K562 (cell line): ENCODE measurements at regions not wholly inside any gene's neighbourhood (a gene's known extent, or its start where the extent isn't known, plus 50 kb on each side); places are given as distances from the start of the nearest gene placed in this dataset.

Experiments used
- MGA ChIP-seq: fragments of 450-650 bp; IDR thresholded peaks from 2 replicates; pipeline ENCODE4 v1.6.1; 2016; ENCODE audit warnings: mild to moderate bottlenecking, moderate library complexity
- RBM25 ChIP-seq: fragments of 200-400 bp; formaldehyde crosslinking; IDR thresholded peaks from 2 replicates; pipeline ENCODE4 v1.6.1; 2018; ENCODE audit warnings: low read length, low read depth, moderate library complexity; ENCODE audit not compliant: severe bottlenecking
- SUPT5H ChIP-seq: fragments of 450-650 bp; IDR thresholded peaks from 2 replicates; pipeline ENCODE4 v1.6.1; 2016
- TBP ChIP-seq: optimal IDR thresholded peaks from 2 replicates; pipeline ENCODE3; 2011; ENCODE audit warnings: low read depth, low read length, improper control_type of control experiment
- TF ChIP-seq, protein P1 (sequence below): fragments of 450-650 bp; IDR thresholded peaks from 2 replicates; pipeline ENCODE4 v1.6.1; 2016

DNA sequence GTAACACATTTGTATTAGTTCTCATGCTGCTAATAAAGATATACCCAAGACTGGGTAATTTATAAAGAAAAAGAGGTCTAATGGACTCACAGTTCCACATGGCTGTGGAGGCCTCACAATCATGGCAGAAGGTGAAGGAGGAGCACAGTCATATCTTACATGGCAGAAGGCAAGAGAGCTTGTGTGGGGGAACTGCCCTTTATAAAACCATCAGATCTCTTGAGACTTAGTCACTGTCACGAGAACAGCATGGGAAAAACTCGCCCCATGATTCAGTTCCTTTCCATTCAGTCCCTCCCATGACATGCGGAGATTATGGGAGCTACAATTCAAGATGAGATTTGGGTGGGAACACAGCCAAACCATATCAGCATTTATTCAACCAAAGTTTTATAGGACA is 216.5 kb downstream of the KTN1 start (continued):
- TF ChIP-seq MGA: peak; percentile 46
- TF ChIP-seq, protein P1, sequence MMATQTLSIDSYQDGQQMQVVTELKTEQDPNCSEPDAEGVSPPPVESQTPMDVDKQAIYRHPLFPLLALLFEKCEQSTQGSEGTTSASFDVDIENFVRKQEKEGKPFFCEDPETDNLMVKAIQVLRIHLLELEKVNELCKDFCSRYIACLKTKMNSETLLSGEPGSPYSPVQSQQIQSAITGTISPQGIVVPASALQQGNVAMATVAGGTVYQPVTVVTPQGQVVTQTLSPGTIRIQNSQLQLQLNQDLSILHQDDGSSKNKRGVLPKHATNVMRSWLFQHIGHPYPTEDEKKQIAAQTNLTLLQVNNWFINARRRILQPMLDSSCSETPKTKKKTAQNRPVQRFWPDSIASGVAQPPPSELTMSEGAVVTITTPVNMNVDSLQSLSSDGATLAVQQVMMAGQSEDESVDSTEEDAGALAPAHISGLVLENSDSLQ: peak; percentile 9; the same call in 1 of the 2 replicates
- peak; percentile 27 for TF ChIP-seq RBM25
- TF ChIP-seq SUPT5H: 0 out of 2 replicates have a peak, but pooled peaks have one; percentile 34
- peak; percentile 37 for TF ChIP-seq TBP
